ENCODE measurements at regions not wholly inside any gene's neighbourhood (a gene's known extent, or its start where the extent isn't known, plus 50 kb on each side); places are given as distances from the start of the nearest gene placed in this dataset.
A peak's percentile ranks its signal among the peaks of the same experiment; 100 is the strongest.

- no peak overlapping the region for H2BK12ac ChIP-seq (ENCODE audit: low read length)
- no peak overlapping the region for H3K23ac ChIP-seq (ENCODE audit: low read depth, low read length, poor library complexity)
- no peak overlapping the region for H3K9ac ChIP-seq (ENCODE audit: low read depth, low read length, poor library complexity)
- no peak overlapping the region for H2BK120ac ChIP-seq (ENCODE audit: low read depth, low read length)
- no peak overlapping the region for H3K27ac ChIP-seq (replicated peaks; ENCODE audit: low read length)
- H3K4ac ChIP-seq (ENCODE audit: low read length), result no peak overlapping the region
- peaks cover 4 to 12% of the 10 kb centered on the region in 2 donors for H3K4me1 ChIP-seq (ENCODE audit: control insufficient read depth in 2 of 2, insufficient read depth in 1 of 2, low read depth in 1 of 2, low read length in 2 of 2)
- WGBS, 2 donors (ENCODE audit: extremely low coverage in 2 of 2, insufficient read length in 2 of 2, insufficient replicate concordance in 1 of 2), result no CpG with 5 or more reads among the region's 4 CpGs
- no peaks in the 10 kb centered on the region for H3K27me3 ChIP-seq (ENCODE audit: control insufficient read depth in 3 of 3, insufficient read depth in 3 of 3, low read depth in 1 of 3, low read length in 3 of 3)
- H2BK5ac ChIP-seq (ENCODE audit: low read length), result no peak overlapping the region
- no peak overlapping the region for H4K8ac ChIP-seq (ENCODE audit: low read depth, low read length)
- no peak overlapping the region for H3K4me3 ChIP-seq (ENCODE audit: low read length in 2 of 2)
- no peaks in the 10 kb centered on the region for H3K79me1 ChIP-seq (ENCODE audit: low read depth, low read length)
- H2AFZ ChIP-seq (ENCODE audit: low read length), result peak overlapping the region; percentile 54
- no peak overlapping the region for H3K4me2 ChIP-seq (ENCODE audit: insufficient read depth, low read length, poor library complexity, severe bottlenecking)
- H3K36me3 ChIP-seq (replicated peaks in 1 of 2; ENCODE audit: control insufficient read depth in 2 of 2, insufficient read depth in 2 of 2, low read length in 2 of 2), result no peaks in the 10 kb centered on the region
- H2AK5ac ChIP-seq (ENCODE audit: low read depth, low read length), result peak overlapping the region; percentile 54
- DNase-seq (ENCODE audit: low spot score), result no peak
- no peak overlapping the region for H4K91ac ChIP-seq (ENCODE audit: low read depth, low read length, poor library complexity)
- peaks cover under 1% of the 10 kb centered on the region in 2 donors for H3K9me3 ChIP-seq (replicated peaks in 1 of 2; ENCODE audit: control insufficient read depth in 2 of 2, insufficient read depth in 1 of 2, low read depth in 1 of 2, low read length in 2 of 2)
- H3K14ac ChIP-seq (ENCODE audit: low read length), result no peak overlapping the region
- peak overlapping the region; percentile 75 for H2BK15ac ChIP-seq (ENCODE audit: low read length)
- peak overlapping the region; percentile 87 for H3K18ac ChIP-seq (ENCODE audit: low read length)
Observed at GRCh38 chr1:94614996-94615395, 73.4 kb upstream of the F3 start.

DNA sequence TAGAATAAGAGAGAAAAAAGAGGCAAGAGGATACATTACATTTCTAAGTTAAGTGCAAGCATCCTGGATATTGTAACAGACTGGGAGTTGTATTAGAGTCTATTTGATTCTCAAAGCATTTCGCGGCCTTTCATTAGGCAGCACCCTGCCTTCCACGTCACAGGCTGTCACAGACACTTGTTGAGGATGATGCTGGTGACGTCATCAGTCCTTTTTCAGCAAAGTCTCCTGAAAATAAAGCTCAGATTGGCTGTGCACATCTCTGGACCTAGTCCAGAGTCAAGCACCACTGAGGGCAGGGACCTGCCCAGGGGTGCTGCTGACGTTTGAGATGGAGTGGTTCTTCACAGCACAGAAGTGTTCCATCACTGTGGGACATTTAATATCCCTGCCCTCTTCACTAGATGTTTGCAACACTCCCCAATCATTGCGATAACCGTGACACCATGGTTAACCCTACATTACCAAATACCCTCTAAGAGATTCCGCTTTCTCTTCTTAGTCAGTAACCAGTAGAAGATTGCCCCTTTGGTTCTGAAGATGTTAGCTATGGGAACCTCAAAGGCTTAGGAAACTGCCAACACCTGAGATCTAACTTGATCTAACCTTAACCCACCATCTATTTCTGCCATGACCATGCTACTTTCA is 72.7 kb upstream of the F3 start:
- Histone ChIP-seq H2BK12ac (ENCODE audit: low read length) (no peak overlapping the region), H3K79me1 (ENCODE audit: low read depth, low read length) (no peaks in the 10 kb centered on the region), H2BK120ac (ENCODE audit: low read depth, low read length) (no peak overlapping the region), H3K4me3 (ENCODE audit: low read length in 2 of 2) (no peak overlapping the region), H3K27ac (replicated peaks; ENCODE audit: low read length) (no peak overlapping the region), H2AK5ac (ENCODE audit: low read depth, low read length) (peak overlapping the region; percentile 3), H3K23ac (ENCODE audit: low read depth, low read length, poor library complexity) (no peak overlapping the region), H3K27me3 (ENCODE audit: control insufficient read depth in 3 of 3, insufficient read depth in 3 of 3, low read depth in 1 of 3, low read length in 3 of 3) (no peaks in the 10 kb centered on the region), H3K36me3 (replicated peaks in 1 of 2; ENCODE audit: control insufficient read depth in 2 of 2, insufficient read depth in 2 of 2, low read length in 2 of 2) (no peaks in the 10 kb centered on the region), H4K8ac (ENCODE audit: low read depth, low read length) (no peak overlapping the region), H3K4ac (ENCODE audit: low read length) (no peak overlapping the region), H2BK5ac (ENCODE audit: low read length) (no peak overlapping the region), H3K18ac (ENCODE audit: low read length) (peak overlapping the region; percentile 69), H3K4me2 (ENCODE audit: insufficient read depth, low read length, poor library complexity, severe bottlenecking) (no peak overlapping the region), H2AFZ (ENCODE audit: low read length) (no peak overlapping the region), H3K9me3 (replicated peaks in 1 of 2; ENCODE audit: control insufficient read depth in 2 of 2, insufficient read depth in 1 of 2, low read depth in 1 of 2, low read length in 2 of 2) (no peaks in the 10 kb centered on the region), H2BK15ac (ENCODE audit: low read length) (peak overlapping the region; percentile 90), H3K14ac (ENCODE audit: low read length) (no peak overlapping the region), H3K9ac (ENCODE audit: low read depth, low read length, poor library complexity) (no peak overlapping the region), H3K4me1 (ENCODE audit: control insufficient read depth in 2 of 2, insufficient read depth in 1 of 2, low read depth in 1 of 2, low read length in 2 of 2) (peaks cover 4 to 13% of the 10 kb centered on the region in 2 donors), H4K91ac (ENCODE audit: low read depth, low read length, poor library complexity) (no peak overlapping the region)
- DNase-seq (ENCODE audit: low spot score), result no peak
- WGBS, 2 donors (ENCODE audit: extremely low coverage in 2 of 2, insufficient read length in 2 of 2, insufficient replicate concordance in 1 of 2), result no CpG with 5 or more reads among the region's 8 CpGs

DNA sequence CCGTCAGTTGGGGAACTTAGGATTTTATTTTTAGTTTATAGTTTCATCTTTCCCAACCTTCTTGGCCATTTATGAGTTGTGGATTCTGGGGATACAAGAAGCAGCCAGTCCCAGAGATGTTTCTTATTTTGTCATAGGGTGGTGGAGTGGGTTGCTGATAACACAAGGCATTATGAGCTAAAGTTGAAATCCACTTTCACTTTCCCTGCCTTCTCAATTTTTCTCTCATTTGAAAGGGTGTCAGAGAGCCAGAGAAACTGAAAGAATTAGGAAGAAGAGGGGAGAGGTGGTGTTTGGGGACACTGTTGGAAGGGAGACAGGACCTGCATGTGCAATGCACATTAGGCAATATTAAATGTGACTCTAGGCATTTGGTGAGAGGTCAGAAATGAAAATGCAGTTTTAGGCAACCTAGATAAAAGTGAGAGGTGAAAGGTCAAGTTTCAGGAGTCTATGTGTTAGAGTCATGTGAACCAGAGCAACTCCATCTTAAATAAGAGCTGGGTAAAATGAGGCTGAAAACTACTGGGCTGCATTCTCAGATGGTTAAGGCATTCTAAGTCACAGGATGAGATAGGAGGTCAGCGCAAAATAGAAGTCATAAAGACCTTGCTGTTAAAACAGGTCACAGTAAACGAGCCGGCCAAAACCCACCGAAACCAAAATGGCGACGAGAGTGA is 71.1 kb upstream of the F3 start:
- H2AFZ ChIP-seq (ENCODE audit: low read length), result no peak overlapping the region
- no peak overlapping the region for H3K18ac ChIP-seq (ENCODE audit: low read length)
- H3K23ac ChIP-seq (ENCODE audit: low read depth, low read length, poor library complexity), result no peak overlapping the region
- no peak overlapping the region for H2AK5ac ChIP-seq (ENCODE audit: low read depth, low read length)
- H2BK120ac ChIP-seq (ENCODE audit: low read depth, low read length), result no peak overlapping the region
- H2BK12ac ChIP-seq (ENCODE audit: low read length), result no peak overlapping the region
- H2BK15ac ChIP-seq (ENCODE audit: low read length), result no peak overlapping the region
- no peak overlapping the region for H3K9ac ChIP-seq (ENCODE audit: low read depth, low read length, poor library complexity)
- H3K4me1 ChIP-seq (ENCODE audit: control insufficient read depth in 2 of 2, insufficient read depth in 1 of 2, low read depth in 1 of 2, low read length in 2 of 2), result peaks cover 4 to 15% of the 10 kb centered on the region in 2 donors
- no peak overlapping the region for H4K91ac ChIP-seq (ENCODE audit: low read depth, low read length, poor library complexity)
- H4K8ac ChIP-seq (ENCODE audit: low read depth, low read length), result no peak overlapping the region
- no peak overlapping the region for H3K4ac ChIP-seq (ENCODE audit: low read length)
- H3K14ac ChIP-seq (ENCODE audit: low read length), result no peak overlapping the region
- H2BK5ac ChIP-seq (ENCODE audit: low read length), result no peak overlapping the region
- no peak for DNase-seq (ENCODE audit: low spot score)
- H3K36me3 ChIP-seq (replicated peaks in 1 of 2; ENCODE audit: control insufficient read depth in 2 of 2, insufficient read depth in 2 of 2, low read length in 2 of 2), result no peaks in the 10 kb centered on the region
- H3K79me1 ChIP-seq (ENCODE audit: low read depth, low read length), result no peaks in the 10 kb centered on the region
- no peak overlapping the region for H3K27ac ChIP-seq (replicated peaks; ENCODE audit: low read length)
- no peak overlapping the region for H3K4me3 ChIP-seq (ENCODE audit: low read length in 2 of 2)
- no peaks in the 10 kb centered on the region for H3K9me3 ChIP-seq (replicated peaks in 1 of 2; ENCODE audit: control insufficient read depth in 2 of 2, insufficient read depth in 1 of 2, low read depth in 1 of 2, low read length in 2 of 2)
- no peak overlapping the region for H3K4me2 ChIP-seq (ENCODE audit: insufficient read depth, low read length, poor library complexity, severe bottlenecking)
- H3K27me3 ChIP-seq (ENCODE audit: control insufficient read depth in 3 of 3, insufficient read depth in 3 of 3, low read depth in 1 of 3, low read length in 3 of 3), result no peaks in the 10 kb centered on the region
- WGBS, 2 donors (ENCODE audit: extremely low coverage in 2 of 2, insufficient read length in 2 of 2, insufficient replicate concordance in 1 of 2), result no CpG with 5 or more reads among the region's 7 CpGs

DNA sequence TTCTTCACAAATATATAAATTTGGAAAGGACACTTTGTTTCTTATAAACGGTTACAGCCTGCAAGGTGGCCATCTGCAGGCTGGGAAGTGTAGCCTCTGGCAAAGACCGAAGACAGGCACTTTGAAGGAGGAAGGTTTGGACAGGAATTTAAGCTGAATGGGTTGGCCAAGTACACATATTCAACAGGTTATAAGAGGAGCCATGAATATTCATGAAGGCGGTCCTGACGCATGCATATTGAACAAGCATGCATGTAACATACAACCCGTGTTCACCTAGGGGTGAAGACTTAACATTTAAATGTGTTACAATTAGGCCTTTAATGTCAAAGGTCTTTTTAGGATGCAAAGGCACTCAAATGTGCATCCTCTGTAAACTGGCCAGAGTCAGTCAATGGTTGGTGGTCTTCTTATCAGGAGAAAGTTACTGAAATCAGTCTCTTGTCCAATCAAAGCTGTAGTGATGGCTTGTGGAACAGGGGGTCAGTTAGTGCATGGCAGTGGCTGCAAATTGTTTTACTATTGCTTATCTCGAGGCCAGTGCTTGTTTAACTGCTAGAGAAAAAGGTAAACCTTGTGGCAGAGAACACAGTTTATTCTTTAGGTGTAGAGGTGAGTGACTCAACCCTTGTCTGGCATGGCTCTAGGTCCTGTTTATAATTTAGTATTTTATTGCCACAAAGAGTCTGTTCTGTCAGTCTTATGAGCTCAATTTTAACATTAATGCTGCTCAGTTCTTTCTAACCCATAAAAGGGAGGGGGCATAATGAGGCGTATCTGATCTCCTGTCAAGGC is 70.3 kb upstream of the F3 start:
- no peak overlapping the region for H3K4me3 ChIP-seq (ENCODE audit: low read length in 2 of 2)
- no peak overlapping the region for H3K27ac ChIP-seq (replicated peaks; ENCODE audit: low read length)
- H3K36me3 ChIP-seq (replicated peaks in 1 of 2; ENCODE audit: control insufficient read depth in 2 of 2, insufficient read depth in 2 of 2, low read length in 2 of 2), result no peaks in the 10 kb centered on the region
- DNase-seq (ENCODE audit: low spot score), result no peak
- no peak overlapping the region for H2AK5ac ChIP-seq (ENCODE audit: low read depth, low read length)
- no peak overlapping the region for H2BK15ac ChIP-seq (ENCODE audit: low read length)
- H3K18ac ChIP-seq (ENCODE audit: low read length), result no peak overlapping the region
- no peak overlapping the region for H4K8ac ChIP-seq (ENCODE audit: low read depth, low read length)
- H2BK5ac ChIP-seq (ENCODE audit: low read length), result no peak overlapping the region
- H3K79me1 ChIP-seq (ENCODE audit: low read depth, low read length), result no peaks in the 10 kb centered on the region
- no peaks in the 10 kb centered on the region for H3K27me3 ChIP-seq (ENCODE audit: control insufficient read depth in 3 of 3, insufficient read depth in 3 of 3, low read depth in 1 of 3, low read length in 3 of 3)
- H3K23ac ChIP-seq (ENCODE audit: low read depth, low read length, poor library complexity), result no peak overlapping the region
- no peak overlapping the region for H3K14ac ChIP-seq (ENCODE audit: low read length)
- H3K9ac ChIP-seq (ENCODE audit: low read depth, low read length, poor library complexity), result no peak overlapping the region
- H3K4me2 ChIP-seq (ENCODE audit: insufficient read depth, low read length, poor library complexity, severe bottlenecking), result no peak overlapping the region
- H3K4ac ChIP-seq (ENCODE audit: low read length), result no peak overlapping the region
- no peak overlapping the region for H2BK12ac ChIP-seq (ENCODE audit: low read length)
- H3K4me1 ChIP-seq (ENCODE audit: control insufficient read depth in 2 of 2, insufficient read depth in 1 of 2, low read depth in 1 of 2, low read length in 2 of 2), result peaks cover 4 to 10% of the 10 kb centered on the region in 2 donors
- H4K91ac ChIP-seq (ENCODE audit: low read depth, low read length, poor library complexity), result no peak overlapping the region
- no peaks in the 10 kb centered on the region for H3K9me3 ChIP-seq (replicated peaks in 1 of 2; ENCODE audit: control insufficient read depth in 2 of 2, insufficient read depth in 1 of 2, low read depth in 1 of 2, low read length in 2 of 2)
- no peak overlapping the region for H2BK120ac ChIP-seq (ENCODE audit: low read depth, low read length)
- WGBS, 2 donors (ENCODE audit: extremely low coverage in 2 of 2, insufficient read length in 2 of 2, insufficient replicate concordance in 1 of 2), result no CpG with 5 or more reads among the region's 7 CpGs
- no peak overlapping the region for H2AFZ ChIP-seq (ENCODE audit: low read length)

Data from neuronal stem cell (in vitro differentiated cells).